ENCODE measurements at regions not wholly inside any gene's neighbourhood (a gene's known extent, or its start where the extent isn't known, plus 50 kb on each side); places are given as distances from the start of the nearest gene placed in this dataset.

GRCh38 chr3:55288657-55289056, 198.4 kb downstream of the WNT5A start:
- ChIA-PET CTCF (ENCODE audit: low intra/inter-chr PET ratio) (no interaction called here), POLR2A (no interaction called here)
- Histone ChIP-seq H3K27me3 (ENCODE audit: control insufficient read depth in 2 of 2, insufficient read depth in 2 of 2, low read length in 2 of 2) (no peaks in the 10 kb centered on the region), H3K4me1 (replicated peaks in 1 of 2; ENCODE audit: control insufficient read depth in 2 of 2, insufficient read depth in 2 of 2, low read length in 2 of 2) (no peaks in the 10 kb centered on the region), H3K27ac (ENCODE audit: extremely low read depth, low read depth, low read length) (no peak overlapping the region), H3K4me3 (no peak overlapping the region), H3K4me2 (ENCODE audit: insufficient read depth, low read length) (no peak overlapping the region), H4K20me1 (replicated peaks; ENCODE audit: control insufficient read depth, insufficient read depth, low read length) (no peaks in the 10 kb centered on the region), H3K9me1 (ENCODE audit: control insufficient read depth, insufficient read depth, low read length) (no peaks in the 10 kb centered on the region), H3K9ac (ENCODE audit: insufficient read depth in 1 of 2, low read depth in 2 of 2, low read length in 2 of 2) (no peak overlapping the region), H3K79me2 (ENCODE audit: control insufficient read depth, insufficient read depth, low read length) (no peaks in the 10 kb centered on the region), H3K9me3 (replicated peaks; ENCODE audit: control insufficient read depth, insufficient read depth, low read depth, low read length) (no peaks in the 10 kb centered on the region), H2AFZ (ENCODE audit: low read depth, low read length) (no peak overlapping the region), H3K36me3 (ENCODE audit: control insufficient read depth, insufficient read depth, low read length) (no peaks in the 10 kb centered on the region)
- no peak for TF ChIP-seq TRIM24 (IDR thresholded peaks at IDR 0.05)
- no peak for TF ChIP-seq HDAC1 (IDR thresholded peaks at IDR 0.05)
- no peak for TF ChIP-seq MCM3 (IDR thresholded peaks at IDR 0.05)
- no peak for TF ChIP-seq TFAP4 (CRISPR knock-in tag; IDR thresholded peaks at IDR 0.05; ENCODE audit: borderline replicate concordance)
- no peak for TF ChIP-seq NUFIP1 (IDR thresholded peaks at IDR 0.05; ENCODE audit: partially characterized antibody)
- no peak for TF ChIP-seq FOXJ2 (tag; IDR thresholded peaks at IDR 0.05)
- TF ChIP-seq UBTF (IDR thresholded peaks at IDR 0.05; ENCODE audit: borderline replicate concordance in 1 of 2, low read depth in 2 of 2, low read length in 2 of 2) = no peak
- no peak for TF ChIP-seq GABPB1 (CRISPR knock-in tag; IDR thresholded peaks at IDR 0.05)
- TF ChIP-seq MEIS2 (IDR thresholded peaks at IDR 0.05; ENCODE audit: partially characterized antibody) = no peak
- no peak for DNase-seq (ENCODE audit: extremely low read depth in 1 of 4, low spot score in 3 of 4)
- FAIRE-seq = no peak
- intact Hi-C loops (cut with micrococcal nuclease) = no loop called here
- ATAC-seq = no peak
- in situ Hi-C loops (cut with MboI) = no loop called here
- no TSS peak for BruUV-seq (replicated peaks)
